Neuronal stem cell (in vitro differentiated cells): ENCODE measurements at regions not wholly inside any gene's neighbourhood (a gene's known extent, or its start where the extent isn't known, plus 50 kb on each side); places are given as distances from the start of the nearest gene placed in this dataset.

ENCODE experiments used
- DNase-seq: peaks from one replicate; pipeline ENCODE4 v3.0.0-alpha.2; 2013; ENCODE audit warnings: low spot score
- H2AFZ ChIP-seq: one replicate; pipeline ENCODE4 v1.6.1; 2013; ENCODE audit warnings: mild to moderate bottlenecking, low read length, inconsistent platforms
- H2AK5ac ChIP-seq: 2 replicates; pipeline ENCODE4 v1.6.1; 2013; ENCODE audit warnings: low read depth, mild to moderate bottlenecking, inconsistent platforms, low read length, moderate library complexity, mixed read lengths
- H2BK120ac ChIP-seq: 2 replicates; pipeline ENCODE4 v1.6.1; 2013; ENCODE audit warnings: low read depth, mild to moderate bottlenecking, inconsistent platforms, low read length, moderate library complexity, mixed read lengths
- H2BK12ac ChIP-seq: one replicate; pipeline ENCODE4 v1.6.1; 2013; ENCODE audit warnings: low read length, inconsistent platforms
- H2BK15ac ChIP-seq: 2 replicates; pipeline ENCODE4 v1.6.1; 2013; ENCODE audit warnings: mild to moderate bottlenecking, low read length, inconsistent platforms, mixed read lengths
- H2BK5ac ChIP-seq: one replicate; pipeline ENCODE4 v1.6.1; 2013; ENCODE audit warnings: inconsistent platforms, mild to moderate bottlenecking, low read length, moderate library complexity
- H3K14ac ChIP-seq: one replicate; pipeline ENCODE4 v1.6.1; 2013; ENCODE audit warnings: low read length, inconsistent platforms
- H3K18ac ChIP-seq: 2 replicates; pipeline ENCODE4 v1.6.1; 2013; ENCODE audit warnings: low read length, inconsistent platforms
- H3K23ac ChIP-seq: 2 replicates; pipeline ENCODE4 v1.6.1; 2013; ENCODE audit warnings: low read depth, mild to moderate bottlenecking, mixed read lengths, low read length, inconsistent platforms; ENCODE audit not compliant: poor library complexity
- H3K27ac ChIP-seq: replicated peaks from 3 replicates; pipeline ENCODE4 v1.5.1; 2013; ENCODE audit warnings: low read length, inconsistent platforms
- H3K27me3 ChIP-seq, 3 experiments: 2 replicates each; pipeline ENCODE4 v1.6.1; 2013; ENCODE audit warnings: low read length in 3 of 3, mild to moderate bottlenecking in 2 of 3, inconsistent platforms in 1 of 3, low read depth in 1 of 3, mixed read lengths in 1 of 3, moderate library complexity in 1 of 3; ENCODE audit not compliant: control insufficient read depth in 3 of 3, insufficient read depth in 3 of 3
- H3K36me3 ChIP-seq, 2 donors: replicated peaks in 1 of 2; 2 replicates each; pipeline ENCODE4 v1.6.1; 2013; ENCODE audit warnings: low read length in 2 of 2; ENCODE audit not compliant: control insufficient read depth in 2 of 2, insufficient read depth in 2 of 2
- H3K4ac ChIP-seq: 2 replicates; pipeline ENCODE4 v1.6.1; 2013; ENCODE audit warnings: inconsistent platforms, mild to moderate bottlenecking, low read length, moderate library complexity
- H3K4me1 ChIP-seq, 2 donors: 1 replicate in 1 of 2; 2 replicates in 1 of 2; pipeline ENCODE4 v1.6.1; 2013; ENCODE audit warnings: low read length in 2 of 2, low read depth in 1 of 2; ENCODE audit not compliant: control insufficient read depth in 2 of 2, insufficient read depth in 1 of 2
- H3K4me2 ChIP-seq: one replicate; pipeline ENCODE4 v1.6.1; 2013; ENCODE audit warnings: mild to moderate bottlenecking, low read length, inconsistent platforms; ENCODE audit not compliant: insufficient read depth, poor library complexity, severe bottlenecking
- H3K4me3 ChIP-seq, 2 donors: 2 replicates each; pipeline ENCODE4 v1.5.1; 2013; ENCODE audit warnings: low read length in 2 of 2, mild to moderate bottlenecking in 2 of 2, inconsistent platforms in 1 of 2, moderate library complexity in 1 of 2
- H3K79me1 ChIP-seq: one replicate; pipeline ENCODE4 v1.6.1; 2013; ENCODE audit warnings: low read depth, mild to moderate bottlenecking, inconsistent platforms, low read length, moderate library complexity
- H3K9ac ChIP-seq: one replicate; pipeline ENCODE4 v1.6.1; 2013; ENCODE audit warnings: mild to moderate bottlenecking, low read depth, low read length, inconsistent platforms; ENCODE audit not compliant: poor library complexity
- H3K9me3 ChIP-seq, 2 donors: replicated peaks in 1 of 2; 2 replicates each; pipeline versions ENCODE3 to v1.6.1; 2013; ENCODE audit warnings: low read length in 2 of 2, mild to moderate bottlenecking in 2 of 2, inconsistent platforms in 1 of 2, low read depth in 1 of 2, mixed read lengths in 1 of 2, moderate library complexity in 1 of 2; ENCODE audit not compliant: control insufficient read depth in 2 of 2, insufficient read depth in 1 of 2
- H4K8ac ChIP-seq: one replicate; pipeline ENCODE4 v1.6.1; 2013; ENCODE audit warnings: low read depth, mild to moderate bottlenecking, inconsistent platforms, low read length, moderate library complexity
- H4K91ac ChIP-seq: one replicate; pipeline ENCODE4 v1.6.1; 2013; ENCODE audit warnings: low read length, low read depth, mild to moderate bottlenecking, inconsistent platforms; ENCODE audit not compliant: poor library complexity
- WGBS, 2 donors: extraction: QIAGEN DNeasy Blood & Tissue Kit; methylation state at CpG; one replicate each; pipeline ENCODE4 v1.1.7; 2013; ENCODE audit warnings: missing lambda C conversion rate in 2 of 2, mixed read lengths in 1 of 2; ENCODE audit not compliant: insufficient read length in 2 of 2, insufficient replicate concordance in 1 of 2; ENCODE audit errors: extremely low coverage in 2 of 2; 5-methylcytosine and 5-hydroxymethylcytosine counted together

GRCh38 chr10:111974325-111974724, 209.2 kb downstream of the GPAM start:
- WGBS, 2 donors = no CpG with 5 or more reads among the region's 4 CpGs

DNA sequence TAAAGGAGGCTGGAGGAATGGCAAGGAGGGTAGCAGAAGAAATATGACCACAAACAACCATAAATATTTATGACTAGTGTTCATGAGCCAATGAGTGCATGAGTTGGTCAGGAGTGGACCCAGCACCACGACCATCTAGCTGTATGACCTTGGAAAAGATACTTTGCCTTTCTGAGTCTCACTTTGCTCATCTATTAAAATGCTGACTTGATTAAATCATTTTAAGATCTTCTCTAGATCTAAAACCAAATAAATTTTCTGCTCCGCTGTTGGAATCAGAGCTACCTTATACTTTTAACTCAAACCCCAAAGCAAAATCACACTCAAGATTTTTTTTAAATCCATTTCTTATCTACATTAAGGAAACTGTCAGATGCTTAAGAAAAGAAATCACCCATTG, 207.0 kb downstream of the GPAM start:
- no CpG with 5 or more reads among the region's 2 CpGs for WGBS, 2 donors
- Histone ChIP-seq H3K4me3 (no peak overlapping the region), H3K4me2 (no peak overlapping the region)

More at GRCh38 chr10:111974325-111974724, 209.2 kb downstream of the GPAM start:
- H3K4me3 ChIP-seq = no peak overlapping the region
- H2BK12ac ChIP-seq = no peak overlapping the region
- no peaks in the 10 kb centered on the region for H3K36me3 ChIP-seq
- H2AFZ ChIP-seq = no peak overlapping the region
- H2BK15ac ChIP-seq = no peak overlapping the region
- no peak overlapping the region for H3K27ac ChIP-seq
- no peak for DNase-seq
- H3K9me3 ChIP-seq = no peaks in the 10 kb centered on the region
- H3K4me2 ChIP-seq = no peak overlapping the region
- no peak overlapping the region for H4K91ac ChIP-seq
- H3K79me1 ChIP-seq = no peaks in the 10 kb centered on the region
- H4K8ac ChIP-seq = no peak overlapping the region
- no peak overlapping the region for H3K23ac ChIP-seq
- no peak overlapping the region for H2AK5ac ChIP-seq
- H2BK5ac ChIP-seq = no peak overlapping the region
- H3K18ac ChIP-seq = no peak overlapping the region
- no peak overlapping the region for H2BK120ac ChIP-seq
- H3K27me3 ChIP-seq = no peaks in the 10 kb centered on the region
- H3K14ac ChIP-seq = no peak overlapping the region
- no peaks in the 10 kb centered on the region for H3K4me1 ChIP-seq
- H3K9ac ChIP-seq = no peak overlapping the region
- no peak overlapping the region for H3K4ac ChIP-seq

GRCh38 chr10:111984057-111984456, 199.5 kb downstream of the GPAM start:
- no peak for DNase-seq
- no CpG with 5 or more reads among the region's 6 CpGs for WGBS, 2 donors

More for the DNA sequence above, 207.0 kb downstream of the GPAM start:
- DNase-seq = no peak
- no peak overlapping the region for H4K91ac ChIP-seq
- no peak overlapping the region for H3K18ac ChIP-seq
- H2BK12ac ChIP-seq = no peak overlapping the region
- H3K79me1 ChIP-seq = no peaks in the 10 kb centered on the region
- H2AFZ ChIP-seq = no peak overlapping the region
- H3K9ac ChIP-seq = no peak overlapping the region
- H2BK15ac ChIP-seq = no peak overlapping the region
- no peaks in the 10 kb centered on the region for H3K4me1 ChIP-seq
- H2BK120ac ChIP-seq = no peak overlapping the region
- H4K8ac ChIP-seq = no peak overlapping the region
- H2AK5ac ChIP-seq = no peak overlapping the region
- no peak overlapping the region for H3K27ac ChIP-seq
- H2BK5ac ChIP-seq = no peak overlapping the region
- H3K23ac ChIP-seq = no peak overlapping the region
- H3K4ac ChIP-seq = no peak overlapping the region
- no peaks in the 10 kb centered on the region for H3K27me3 ChIP-seq
- no peaks in the 10 kb centered on the region for H3K36me3 ChIP-seq
- H3K14ac ChIP-seq = no peak overlapping the region
- H3K9me3 ChIP-seq = no peaks in the 10 kb centered on the region

DNA sequence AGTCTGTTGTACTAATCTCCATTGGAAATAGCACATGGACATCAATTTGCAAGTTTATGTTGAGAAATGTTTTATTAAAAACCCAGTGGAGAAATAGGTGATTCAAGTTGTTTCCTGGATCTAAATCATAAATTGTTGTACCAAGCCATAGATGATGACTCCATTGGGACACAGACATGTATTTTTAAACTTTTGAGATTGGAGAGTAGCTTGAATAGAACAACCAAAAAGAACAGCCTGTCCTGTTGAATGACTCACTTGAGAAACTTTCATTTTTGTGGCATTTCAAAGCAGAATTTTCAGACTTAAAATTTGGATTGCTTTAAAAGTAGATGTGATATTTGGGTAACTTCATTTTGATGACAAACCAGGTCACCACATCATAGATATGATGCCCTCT, 197.5 kb downstream of the GPAM start:
- Histone ChIP-seq H2BK5ac (no peak overlapping the region), H4K91ac (no peak overlapping the region), H3K4me3 (no peak overlapping the region), H3K4ac (no peak overlapping the region), H2BK12ac (no peak overlapping the region), H3K23ac (no peak overlapping the region), H2AFZ (no peak overlapping the region), H3K9me3 (no peaks in the 10 kb centered on the region), H2BK120ac (no peak overlapping the region), H3K4me1 (no peaks in the 10 kb centered on the region), H3K18ac (no peak overlapping the region), H3K27ac (no peak overlapping the region), H3K9ac (no peak overlapping the region), H3K79me1 (no peaks in the 10 kb centered on the region), H4K8ac (no peak overlapping the region), H2BK15ac (no peak overlapping the region), H3K36me3 (no peaks in the 10 kb centered on the region), H2AK5ac (no peak overlapping the region), H3K4me2 (no peak overlapping the region), H3K27me3 (peaks cover 0 to 3% (median 0%) of the 10 kb centered on the region in 3 experiments), H3K14ac (no peak overlapping the region)
- DNase-seq = no peak

More at GRCh38 chr10:111984057-111984456, 199.5 kb downstream of the GPAM start:
- Histone ChIP-seq H2BK120ac (no peak overlapping the region), H3K4me1 (no peaks in the 10 kb centered on the region), H3K36me3 (no peaks in the 10 kb centered on the region), H4K91ac (no peak overlapping the region), H2BK12ac (no peak overlapping the region), H4K8ac (no peak overlapping the region), H3K27me3 (no peaks in the 10 kb centered on the region), H3K4me2 (no peak overlapping the region), H3K4ac (no peak overlapping the region), H3K27ac (no peak overlapping the region), H3K9me3 (no peaks in the 10 kb centered on the region), H2BK5ac (no peak overlapping the region), H3K9ac (no peak overlapping the region), H3K23ac (no peak overlapping the region), H2AFZ (no peak overlapping the region), H3K18ac (no peak overlapping the region), H3K4me3 (no peak overlapping the region), H2BK15ac (no peak overlapping the region), H3K79me1 (no peaks in the 10 kb centered on the region), H3K14ac (no peak overlapping the region), H2AK5ac (no peak overlapping the region)
